ENCODE measurements at regions not wholly inside any gene's neighbourhood (a gene's known extent, or its start where the extent isn't known, plus 50 kb on each side); places are given as distances from the start of the nearest gene placed in this dataset.
"Not testable (repeated sequence)": the region's sequence is repeated elsewhere in the genome, so short reads cannot be mapped to it uniquely, and the experiment has no call there.

GRCh38 chr11:71093783-71094182 lies 158.6 kb downstream of the SHANK2 start:
- Histone ChIP-seq H3K27ac (no peak overlapping the region), H3K9me3 (no peaks in the 10 kb centered on the region), H3K36me3 (no peaks in the 10 kb centered on the region), H3K4me1 (replicated peaks) (no peaks in the 10 kb centered on the region), H3K4me3 (no peak overlapping the region), H3K27me3 (replicated peaks; ENCODE audit: insufficient read depth) (no peaks in the 10 kb centered on the region)
- intact Hi-C loops (cut with DNase I) = no loop called here
- 89% methylated on average over 14 of the region's 14 CpGs for WGBS
- no peak for DNase-seq (ENCODE audit: low spot score)
- TF ChIP-seq POLR2AphosphoS5 (IDR thresholded peaks at IDR 0.05) (no peak), CTCF (IDR thresholded peaks at IDR 0.05) (no peak), POLR2A (IDR thresholded peaks at IDR 0.05) (no peak)

- no peak overlapping the region for H3K27ac ChIP-seq
- DNase-seq (ENCODE audit: low spot score) = no peak
- intact Hi-C loops (cut with DNase I) = no loop called here
- 88% methylated on average over 11 of the region's 11 CpGs for whole genome bisulfite sequencing
- no peaks in the 10 kb centered on the region for H3K27me3 ChIP-seq (replicated peaks; ENCODE audit: insufficient read depth)
- H3K4me1 ChIP-seq (replicated peaks) = no peaks in the 10 kb centered on the region
- TF ChIP-seq CTCF (IDR thresholded peaks at IDR 0.05) (no peak), POLR2AphosphoS5 (IDR thresholded peaks at IDR 0.05) (no peak), POLR2A (IDR thresholded peaks at IDR 0.05) (no peak)
- no peaks in the 10 kb centered on the region for H3K36me3 ChIP-seq
- H3K4me3 ChIP-seq = no peak overlapping the region
- no peaks in the 10 kb centered on the region for H3K9me3 ChIP-seq
Observed at GRCh38 chr11:71091506-71092265, 160.7 kb downstream of the SHANK2 start.

- no peak for DNase-seq (ENCODE audit: low spot score)
- H3K4me1 ChIP-seq (replicated peaks) = no peaks in the 10 kb centered on the region
- no peaks in the 10 kb centered on the region for H3K27me3 ChIP-seq (replicated peaks; ENCODE audit: insufficient read depth)
- no peaks in the 10 kb centered on the region for H3K36me3 ChIP-seq
- no peaks in the 10 kb centered on the region for H3K9me3 ChIP-seq
- WGBS = 85% methylated on average over 11 of the region's 11 CpGs
- no peak overlapping the region for H3K4me3 ChIP-seq
- intact Hi-C loops (cut with DNase I) = no loop called here
- TF ChIP-seq POLR2AphosphoS5 (IDR thresholded peaks at IDR 0.05) = no peak
- H3K27ac ChIP-seq = no peak overlapping the region
Observed at GRCh38 chr11:71089571-71089970, 162.8 kb downstream of the SHANK2 start.

- H3K4me1 ChIP-seq (replicated peaks); intact Hi-C loops (cut with DNase I); H3K4me3 ChIP-seq; H3K27me3 ChIP-seq (replicated peaks; ENCODE audit: insufficient read depth); DNase-seq (ENCODE audit: low spot score); H3K27ac ChIP-seq; H3K9me3 ChIP-seq; H3K36me3 ChIP-seq: not testable (repeated sequence)
- 89% methylated on average over 20 of the region's 20 CpGs for WGBS
Observed at GRCh38 chr11:71088314-71089215, 163.8 kb downstream of the SHANK2 start.

- peak; percentile 10 for TF ChIP-seq POLR2AphosphoS5 (IDR thresholded peaks at IDR 0.05)
- TF ChIP-seq POLR2A (IDR thresholded peaks at IDR 0.05) = no peak
- TF ChIP-seq CTCF (IDR thresholded peaks at IDR 0.05) = peak in 3 of 4 experiments; percentile 61 to 69 (median 63)
- peak; percentile 40 for DNase-seq (ENCODE audit: low spot score)
- Histone ChIP-seq H3K27ac (no peak overlapping the region), H3K4me1 (replicated peaks) (no peaks in the 10 kb centered on the region), H3K4me3 (no peak overlapping the region), H3K36me3 (no peaks in the 10 kb centered on the region), H3K9me3 (no peaks in the 10 kb centered on the region), H3K27me3 (replicated peaks; ENCODE audit: insufficient read depth) (no peaks in the 10 kb centered on the region)
- 35% methylated on average over 11 of the region's 14 CpGs for WGBS
- intact Hi-C loops (cut with DNase I) = no loop called here
Observed at GRCh38 chr11:71086687-71087258, 165.6 kb downstream of the SHANK2 start.
